ENCODE measurements at regions not wholly inside any gene's neighbourhood (a gene's known extent, or its start where the extent isn't known, plus 50 kb on each side); places are given as distances from the start of the nearest gene placed in this dataset.

GRCh38 chr4:137740141-137740540 is 207.8 kb upstream of the PCDH18 start:
- Histone ChIP-seq H3K9ac (ENCODE audit: low read length) (no peak overlapping the region), H2AFZ (ENCODE audit: low read depth, low read length) (no peak overlapping the region), H3K27ac (ENCODE audit: low read length) (no peak overlapping the region), H4K20me1 (ENCODE audit: insufficient read depth) (no peaks in the 10 kb centered on the region), H3K79me2 (replicated peaks; ENCODE audit: insufficient read depth, low read length) (no peaks in the 10 kb centered on the region), H3F3A (ENCODE audit: insufficient read depth, low read length, poor library complexity, severe bottlenecking) (no peaks in the 10 kb centered on the region), H3K27me3 (ENCODE audit: insufficient read depth, low read depth, low read length) (no peaks in the 10 kb centered on the region), H3K9me3 (ENCODE audit: low read length) (no peaks in the 10 kb centered on the region), H3K4me3 (ENCODE audit: low read length) (no peak overlapping the region), H3K9me2 (ENCODE audit: insufficient read depth, low read length) (no peaks in the 10 kb centered on the region), H3K4me2 (ENCODE audit: low read length) (no peak overlapping the region), H3K36me3 (ENCODE audit: insufficient read depth, low read length) (no peaks in the 10 kb centered on the region)
- TF ChIP-seq POLR2AphosphoS5 (IDR thresholded peaks at IDR 0.05): no peak
- no peak for TF ChIP-seq EP300 (conservative IDR thresholded peaks at IDR 0.05; ENCODE audit: poor library complexity, severe bottlenecking)
- TF ChIP-seq EZH2 (IDR thresholded peaks at IDR 0.05; ENCODE audit: borderline replicate concordance, insufficient read depth, low read length, poor library complexity, severe bottlenecking): no peak
- TF ChIP-seq SMC3 (conservative IDR thresholded peaks at IDR 0.05; ENCODE audit: poor library complexity): no peak
- TF ChIP-seq, protein P1, sequence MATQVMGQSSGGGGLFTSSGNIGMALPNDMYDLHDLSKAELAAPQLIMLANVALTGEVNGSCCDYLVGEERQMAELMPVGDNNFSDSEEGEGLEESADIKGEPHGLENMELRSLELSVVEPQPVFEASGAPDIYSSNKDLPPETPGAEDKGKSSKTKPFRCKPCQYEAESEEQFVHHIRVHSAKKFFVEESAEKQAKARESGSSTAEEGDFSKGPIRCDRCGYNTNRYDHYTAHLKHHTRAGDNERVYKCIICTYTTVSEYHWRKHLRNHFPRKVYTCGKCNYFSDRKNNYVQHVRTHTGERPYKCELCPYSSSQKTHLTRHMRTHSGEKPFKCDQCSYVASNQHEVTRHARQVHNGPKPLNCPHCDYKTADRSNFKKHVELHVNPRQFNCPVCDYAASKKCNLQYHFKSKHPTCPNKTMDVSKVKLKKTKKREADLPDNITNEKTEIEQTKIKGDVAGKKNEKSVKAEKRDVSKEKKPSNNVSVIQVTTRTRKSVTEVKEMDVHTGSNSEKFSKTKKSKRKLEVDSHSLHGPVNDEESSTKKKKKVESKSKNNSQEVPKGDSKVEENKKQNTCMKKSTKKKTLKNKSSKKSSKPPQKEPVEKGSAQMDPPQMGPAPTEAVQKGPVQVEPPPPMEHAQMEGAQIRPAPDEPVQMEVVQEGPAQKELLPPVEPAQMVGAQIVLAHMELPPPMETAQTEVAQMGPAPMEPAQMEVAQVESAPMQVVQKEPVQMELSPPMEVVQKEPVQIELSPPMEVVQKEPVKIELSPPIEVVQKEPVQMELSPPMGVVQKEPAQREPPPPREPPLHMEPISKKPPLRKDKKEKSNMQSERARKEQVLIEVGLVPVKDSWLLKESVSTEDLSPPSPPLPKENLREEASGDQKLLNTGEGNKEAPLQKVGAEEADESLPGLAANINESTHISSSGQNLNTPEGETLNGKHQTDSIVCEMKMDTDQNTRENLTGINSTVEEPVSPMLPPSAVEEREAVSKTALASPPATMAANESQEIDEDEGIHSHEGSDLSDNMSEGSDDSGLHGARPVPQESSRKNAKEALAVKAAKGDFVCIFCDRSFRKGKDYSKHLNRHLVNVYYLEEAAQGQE (IDR thresholded peaks at IDR 0.05; ENCODE audit: borderline replicate concordance): no peak
- TF ChIP-seq TAF1 (IDR thresholded peaks at IDR 0.05; ENCODE audit: low read depth): no peak
- TF ChIP-seq, protein P2, sequence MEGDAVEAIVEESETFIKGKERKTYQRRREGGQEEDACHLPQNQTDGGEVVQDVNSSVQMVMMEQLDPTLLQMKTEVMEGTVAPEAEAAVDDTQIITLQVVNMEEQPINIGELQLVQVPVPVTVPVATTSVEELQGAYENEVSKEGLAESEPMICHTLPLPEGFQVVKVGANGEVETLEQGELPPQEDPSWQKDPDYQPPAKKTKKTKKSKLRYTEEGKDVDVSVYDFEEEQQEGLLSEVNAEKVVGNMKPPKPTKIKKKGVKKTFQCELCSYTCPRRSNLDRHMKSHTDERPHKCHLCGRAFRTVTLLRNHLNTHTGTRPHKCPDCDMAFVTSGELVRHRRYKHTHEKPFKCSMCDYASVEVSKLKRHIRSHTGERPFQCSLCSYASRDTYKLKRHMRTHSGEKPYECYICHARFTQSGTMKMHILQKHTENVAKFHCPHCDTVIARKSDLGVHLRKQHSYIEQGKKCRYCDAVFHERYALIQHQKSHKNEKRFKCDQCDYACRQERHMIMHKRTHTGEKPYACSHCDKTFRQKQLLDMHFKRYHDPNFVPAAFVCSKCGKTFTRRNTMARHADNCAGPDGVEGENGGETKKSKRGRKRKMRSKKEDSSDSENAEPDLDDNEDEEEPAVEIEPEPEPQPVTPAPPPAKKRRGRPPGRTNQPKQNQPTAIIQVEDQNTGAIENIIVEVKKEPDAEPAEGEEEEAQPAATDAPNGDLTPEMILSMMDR (IDR thresholded peaks at IDR 0.05; ENCODE audit: poor library complexity, severe bottlenecking): no peak
- no peak for TF ChIP-seq MXI1 (conservative IDR thresholded peaks at IDR 0.05; ENCODE audit: poor library complexity, severe bottlenecking)
- TF ChIP-seq RAD21 (conservative IDR thresholded peaks at IDR 0.05): no peak

DNA sequence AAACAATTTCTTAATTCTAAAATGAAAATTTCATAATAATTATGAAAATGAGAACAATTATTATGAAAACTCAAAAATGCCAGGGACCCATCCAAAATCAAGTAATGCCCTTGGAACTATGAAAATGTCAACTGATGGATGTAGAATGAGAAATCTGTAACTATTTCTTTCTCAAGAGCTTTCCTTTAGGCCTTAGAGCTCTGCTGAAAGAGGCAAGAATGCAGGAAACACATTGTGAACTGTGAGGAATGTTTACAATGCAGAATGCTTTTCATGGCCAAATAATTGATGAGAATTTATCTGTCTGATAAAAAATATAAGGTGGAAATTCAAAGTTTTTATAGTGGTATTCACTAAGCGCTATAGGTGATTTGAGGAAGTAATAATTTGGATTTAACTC is 207.1 kb upstream of the PCDH18 start:
- no peaks in the 10 kb centered on the region for H3K9me3 ChIP-seq (ENCODE audit: low read length)
- no peak overlapping the region for H3K4me3 ChIP-seq (ENCODE audit: low read length)
- no peak overlapping the region for H3K9ac ChIP-seq (ENCODE audit: low read length)
- TF ChIP-seq, protein P2 (IDR thresholded peaks at IDR 0.05; ENCODE audit: poor library complexity, severe bottlenecking): no peak
- TF ChIP-seq POLR2AphosphoS5 (IDR thresholded peaks at IDR 0.05) (no peak), TAF1 (IDR thresholded peaks at IDR 0.05; ENCODE audit: low read depth) (no peak), EP300 (conservative IDR thresholded peaks at IDR 0.05; ENCODE audit: poor library complexity, severe bottlenecking) (no peak), EZH2 (IDR thresholded peaks at IDR 0.05; ENCODE audit: borderline replicate concordance, insufficient read depth, low read length, poor library complexity, severe bottlenecking) (no peak), MXI1 (conservative IDR thresholded peaks at IDR 0.05; ENCODE audit: poor library complexity, severe bottlenecking) (no peak), SMC3 (conservative IDR thresholded peaks at IDR 0.05; ENCODE audit: poor library complexity) (no peak), RAD21 (conservative IDR thresholded peaks at IDR 0.05) (no peak)
- TF ChIP-seq, protein P1 (IDR thresholded peaks at IDR 0.05; ENCODE audit: borderline replicate concordance): no peak
- no peaks in the 10 kb centered on the region for H3K79me2 ChIP-seq (replicated peaks; ENCODE audit: insufficient read depth, low read length)
- no peak overlapping the region for H3K27ac ChIP-seq (ENCODE audit: low read length)
- H3F3A ChIP-seq (ENCODE audit: insufficient read depth, low read length, poor library complexity, severe bottlenecking): no peaks in the 10 kb centered on the region
- no peaks in the 10 kb centered on the region for H4K20me1 ChIP-seq (ENCODE audit: insufficient read depth)
- H3K36me3 ChIP-seq (ENCODE audit: insufficient read depth, low read length): no peaks in the 10 kb centered on the region
- no peak overlapping the region for H2AFZ ChIP-seq (ENCODE audit: low read depth, low read length)
- no peak overlapping the region for H3K4me2 ChIP-seq (ENCODE audit: low read length)
- no peaks in the 10 kb centered on the region for H3K27me3 ChIP-seq (ENCODE audit: insufficient read depth, low read depth, low read length)
- no peaks in the 10 kb centered on the region for H3K9me2 ChIP-seq (ENCODE audit: insufficient read depth, low read length)
